Astrocyte of the hippocampus (primary cell): ENCODE measurements at regions not wholly inside any gene's neighbourhood (a gene's known extent, or its start where the extent isn't known, plus 50 kb on each side); places are given as distances from the start of the nearest gene placed in this dataset.

Experiments used
- DNase-seq: peaks from one replicate; pipeline ENCODE4 v3.0.0; 2011; ENCODE audit warnings: low read depth, low spot score

GRCh38 chr4:138085736-138086305 is 156.3 kb downstream of the SLC7A11 start:
- DNase-seq, result no peak

GRCh38 chr4:138078751-138079520 is 163.2 kb downstream of the SLC7A11 start:
- DNase-seq, result no peak

GRCh38 chr4:138078253-138078652 is 163.9 kb downstream of the SLC7A11 start:
- no peak for DNase-seq

GRCh38 chr4:138076561-138076960 is 165.6 kb downstream of the SLC7A11 start:
- no peak for DNase-seq

DNA sequence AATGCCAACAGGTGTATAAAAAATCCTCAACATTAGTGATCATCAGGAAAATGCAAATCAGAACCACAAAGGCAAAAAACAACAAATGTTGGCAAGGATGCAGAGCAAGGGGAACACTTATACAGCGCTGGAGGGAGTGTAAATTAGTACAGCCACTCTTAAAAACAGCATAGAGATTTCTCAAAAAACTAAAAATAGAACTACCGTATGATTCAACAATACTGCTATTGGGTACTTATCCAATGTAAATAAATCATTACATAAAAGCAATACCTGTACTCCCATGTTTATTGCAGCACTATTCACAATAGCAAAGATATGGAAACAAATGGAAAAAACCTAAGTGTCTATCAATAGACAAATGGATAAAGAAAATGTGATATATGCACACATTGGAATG is 171.3 kb downstream of the SLC7A11 start:
- no peak for DNase-seq

DNA sequence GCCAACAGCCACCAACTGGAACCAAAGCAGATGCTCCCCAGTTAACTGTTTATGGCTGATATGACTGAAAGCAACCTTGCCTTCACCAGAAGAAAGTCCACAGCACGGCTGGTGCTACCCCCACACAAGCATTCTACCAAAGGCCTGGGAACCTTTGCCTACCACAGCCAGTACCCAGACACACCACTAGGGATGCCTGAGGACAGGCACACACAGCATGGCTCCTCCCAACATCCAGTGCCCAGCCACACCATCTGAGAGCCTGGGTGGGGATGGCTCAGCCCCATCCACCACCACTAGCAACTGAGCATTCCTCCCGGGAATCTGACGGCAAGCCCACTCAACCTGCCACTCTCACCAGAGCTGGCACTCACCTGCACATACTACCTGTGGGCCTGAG is 178.6 kb downstream of the SLC7A11 start:
- DNase-seq, result no peak

DNA sequence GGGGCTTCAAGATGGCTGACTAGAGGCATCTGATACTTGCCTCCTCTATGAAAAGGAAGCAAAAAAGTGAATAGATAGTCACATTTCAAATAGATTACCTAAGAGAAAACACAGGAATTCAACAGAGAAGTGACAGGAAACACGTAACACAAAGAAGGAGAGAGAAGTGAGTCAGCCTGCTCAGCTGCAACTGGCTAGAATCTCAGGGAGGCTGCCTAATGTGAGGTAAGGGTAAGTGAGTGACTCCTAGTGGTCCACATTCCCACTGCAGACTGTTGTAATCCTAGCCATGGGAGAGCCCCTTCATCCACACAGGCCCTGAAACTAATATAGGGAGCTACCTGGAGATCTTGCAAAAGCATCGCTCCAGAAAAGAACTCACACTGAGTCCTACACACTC is 179.2 kb downstream of the SLC7A11 start:
- DNase-seq, result peak; percentile 25

DNA sequence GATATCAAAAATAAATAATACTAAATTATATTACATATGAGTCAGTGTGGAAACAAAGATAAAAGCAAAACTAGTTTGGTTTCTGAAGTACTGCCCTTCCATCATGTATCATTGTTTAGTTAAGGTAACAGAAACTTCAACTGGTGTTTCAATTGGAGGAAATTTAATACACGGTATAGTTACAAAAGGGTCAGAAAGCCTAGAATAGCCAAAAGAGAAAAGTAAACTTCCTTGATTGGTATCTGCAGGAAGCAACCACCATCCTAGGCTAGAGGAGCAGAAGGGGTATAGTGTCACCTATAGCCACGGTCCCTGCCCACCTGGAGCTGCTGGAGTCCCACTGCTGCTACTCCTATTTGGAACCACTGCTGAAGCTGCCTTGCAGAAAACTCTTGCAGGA is 185.6 kb downstream of the SLC7A11 start:
- no peak for DNase-seq

GRCh38 chr4:138055890-138056289 is 186.3 kb downstream of the SLC7A11 start:
- DNase-seq, result no peak

GRCh38 chr4:138053641-138054301 is 188.4 kb downstream of the SLC7A11 start:
- peak; percentile 77 for DNase-seq

DNA sequence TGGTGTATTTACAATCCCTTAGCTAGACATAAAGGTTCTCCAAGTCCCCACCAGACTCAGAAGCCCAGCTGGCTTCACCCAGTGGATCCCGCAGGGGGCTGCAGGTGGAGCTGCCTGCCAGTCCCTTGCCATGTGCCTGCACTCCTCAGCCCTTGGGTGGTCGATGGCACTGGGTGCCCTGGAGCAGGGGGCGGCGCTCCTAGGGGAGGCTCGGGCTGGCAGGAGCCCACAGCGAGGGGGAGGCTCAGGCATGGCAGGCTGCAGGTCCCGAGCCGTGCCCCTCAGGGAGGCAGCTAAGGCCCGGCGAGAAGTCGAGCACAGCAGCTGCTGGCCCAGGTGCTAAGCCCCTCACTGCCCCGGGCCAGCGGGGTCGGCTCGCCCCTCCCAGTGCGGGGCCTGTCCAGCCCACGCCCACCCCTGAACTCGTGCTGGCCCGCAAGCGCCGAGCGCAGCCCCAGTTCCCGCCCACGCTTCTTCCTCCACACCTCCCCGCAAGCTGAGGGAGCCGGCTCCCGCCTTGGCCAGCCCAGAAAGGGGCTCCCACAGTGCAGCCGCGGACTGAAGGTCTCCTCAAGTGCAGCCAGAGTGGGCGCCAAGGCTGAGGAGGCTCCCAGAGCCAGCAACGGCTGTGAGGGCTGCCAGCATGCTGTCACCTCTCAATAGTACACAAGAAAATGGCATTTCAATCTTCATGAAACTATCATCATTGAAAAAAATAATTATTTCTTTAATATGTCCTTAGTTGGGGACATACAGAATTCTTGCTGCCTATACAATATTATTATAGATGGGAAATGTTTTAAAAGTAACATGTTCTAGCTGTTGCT is 189.1 kb downstream of the SLC7A11 start:
- peak; percentile 11 for DNase-seq

- DNase-seq, result peak; percentile 17
Measured at GRCh38 chr4:138051157-138051556, 191.0 kb downstream of the SLC7A11 start.

DNA sequence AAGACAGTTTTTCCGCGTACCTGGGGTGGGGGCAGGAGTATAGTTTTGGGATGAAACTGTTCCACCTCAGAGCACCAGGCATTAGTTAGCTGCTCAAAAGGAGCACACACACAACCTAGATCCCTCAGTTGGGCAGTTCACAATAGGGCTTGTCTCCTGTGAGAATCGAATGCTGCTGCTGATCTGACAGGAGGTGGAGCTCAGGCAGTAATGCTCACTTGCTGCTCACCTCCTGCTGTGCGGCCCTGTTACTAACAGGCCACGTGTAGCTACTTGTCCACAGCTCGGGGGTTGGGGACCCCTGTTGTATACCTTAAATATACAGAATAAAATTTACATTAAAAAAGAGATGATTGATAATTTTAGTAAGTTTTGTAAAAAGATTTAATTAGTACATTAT is 191.5 kb downstream of the SLC7A11 start:
- DNase-seq, result peak; percentile 10

- DNase-seq, result peak; percentile 25
Measured at GRCh38 chr4:138049355-138049754, 192.8 kb downstream of the SLC7A11 start.

- no peak for DNase-seq
Measured at GRCh38 chr4:138047290-138047689, 194.9 kb downstream of the SLC7A11 start.

DNA sequence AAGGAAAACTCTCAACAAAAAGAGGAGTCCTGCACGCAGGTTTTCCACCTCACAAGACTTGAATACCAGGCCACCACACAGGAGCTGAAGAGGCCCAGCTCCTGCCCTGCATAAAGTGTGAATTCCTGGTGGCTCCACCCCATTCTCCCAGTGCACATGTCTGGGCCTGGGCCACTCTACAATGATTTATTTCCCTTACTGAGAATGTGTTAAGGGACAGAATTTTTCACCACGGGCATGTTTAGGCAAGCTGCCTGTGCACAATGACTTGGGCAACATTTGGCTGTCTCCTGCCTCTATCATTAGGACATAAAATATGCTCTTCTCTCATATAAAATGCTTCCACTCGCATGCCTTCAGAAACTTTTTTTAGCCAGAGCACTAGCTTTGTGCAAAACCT is 197.1 kb downstream of the SLC7A11 start:
- no peak for DNase-seq

GRCh38 chr4:138039010-138039409 is 203.1 kb downstream of the SLC7A11 start:
- no peak for DNase-seq

- DNase-seq, result peak; percentile 54
Measured at GRCh38 chr4:138037696-138038095, 204.5 kb downstream of the SLC7A11 start.

- peak; percentile 75 for DNase-seq
Measured at GRCh38 chr4:138035781-138036258, 206.3 kb downstream of the SLC7A11 start.

GRCh38 chr4:138034871-138035270 is 207.3 kb downstream of the SLC7A11 start:
- no peak for DNase-seq

DNA sequence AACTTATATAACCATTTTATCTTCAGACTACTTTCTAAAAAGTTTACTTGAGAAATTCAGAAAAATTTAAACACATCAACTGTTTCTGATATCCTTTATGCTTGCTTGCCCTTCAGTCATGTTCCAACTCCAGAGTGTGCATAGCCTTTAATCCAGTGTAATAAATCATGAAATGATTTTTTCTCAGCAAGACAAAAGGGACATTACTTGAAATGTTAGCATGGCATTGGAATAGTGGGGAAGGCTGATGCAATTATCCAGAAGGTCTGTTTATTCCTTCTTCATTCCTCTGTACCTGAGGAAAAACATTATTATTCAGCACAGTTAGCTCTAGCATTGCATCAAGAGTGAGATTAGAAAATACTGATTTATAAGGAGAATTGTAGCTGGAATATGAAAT is 209.9 kb downstream of the SLC7A11 start:
- DNase-seq, result no peak

DNA sequence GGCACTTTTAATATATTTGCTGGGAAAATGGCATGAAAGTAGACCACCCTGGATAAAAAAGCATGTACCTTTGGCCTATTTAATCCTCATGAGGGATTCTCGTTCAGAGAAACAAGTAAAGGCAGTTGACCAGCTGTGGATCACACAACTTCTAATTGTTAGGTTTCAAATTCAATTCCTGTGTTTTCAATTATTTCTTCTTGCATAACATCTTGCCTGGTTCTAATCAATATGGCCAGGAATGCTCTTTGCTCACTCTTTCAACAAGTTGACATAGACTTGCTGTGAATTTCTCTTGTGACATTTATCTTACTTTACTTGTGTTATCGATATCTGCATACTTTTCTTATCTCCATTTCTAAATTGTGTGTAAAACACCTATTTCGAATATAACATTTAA is 211.8 kb downstream of the SLC7A11 start:
- no peak for DNase-seq
